HuH-7.5 (cell line): ENCODE measurements at regions not wholly inside any gene's neighbourhood (a gene's known extent, or its start where the extent isn't known, plus 50 kb on each side); places are given as distances from the start of the nearest gene placed in this dataset.

Experiments
- DNase-seq: peaks from one replicate; pipeline ENCODE4 v3.0.0; 2011; ENCODE audit warnings: low spot score

GRCh38 chr12:125360540-125360939 lies 295.3 kb downstream of the AACS start:
- no peak for DNase-seq

GRCh38 chr12:125371033-125371432 lies 305.8 kb downstream of the AACS start:
- DNase-seq = no peak

GRCh38 chr12:125372085-125372484 lies 306.9 kb downstream of the AACS start:
- DNase-seq = no peak

GRCh38 chr12:125373375-125373774 lies 308.1 kb downstream of the AACS start:
- no peak for DNase-seq

- no peak for DNase-seq
Measured at GRCh38 chr12:125376422-125376821, 311.2 kb downstream of the AACS start.

- DNase-seq = no peak
Measured at GRCh38 chr12:125377093-125377492, 311.9 kb downstream of the AACS start.

GRCh38 chr12:125381373-125381772 lies 316.1 kb downstream of the AACS start:
- no peak for DNase-seq

- no peak for DNase-seq
Measured at GRCh38 chr12:125382926-125383325, 317.7 kb downstream of the AACS start.

- DNase-seq = no peak
Measured at GRCh38 chr12:125386652-125387051, 321.4 kb downstream of the AACS start.

GRCh38 chr12:125387206-125387605 lies 322.0 kb downstream of the AACS start:
- DNase-seq = no peak

GRCh38 chr12:125389061-125389697 lies 323.9 kb downstream of the AACS start:
- DNase-seq = no peak

GRCh38 chr12:125393569-125393968 lies 328.3 kb downstream of the AACS start:
- no peak for DNase-seq

- no peak for DNase-seq
Measured at GRCh38 chr12:125395583-125396215, 330.5 kb downstream of the AACS start.

- no peak for DNase-seq
Measured at GRCh38 chr12:125399489-125399888, 334.3 kb downstream of the AACS start.

- DNase-seq = no peak
Measured at GRCh38 chr12:125402874-125403789, 337.9 kb downstream of the AACS start.

- DNase-seq = no peak
Measured at GRCh38 chr12:125403843-125404242, 338.6 kb downstream of the AACS start.

GRCh38 chr12:125406131-125406530 lies 340.9 kb downstream of the AACS start:
- DNase-seq = no peak

- DNase-seq = no peak
Measured at GRCh38 chr12:125408718-125409117, 343.5 kb downstream of the AACS start.

GRCh38 chr12:125412506-125412905 lies 347.3 kb downstream of the AACS start:
- no peak for DNase-seq

- no peak for DNase-seq
Measured at GRCh38 chr12:125417446-125417845, 352.2 kb downstream of the AACS start.

GRCh38 chr12:125418902-125419564 lies 353.8 kb downstream of the AACS start:
- no peak for DNase-seq

GRCh38 chr12:125424909-125425308 lies 359.7 kb downstream of the AACS start:
- DNase-seq = no peak
